ENCODE measurements at regions not wholly inside any gene's neighbourhood (a gene's known extent, or its start where the extent isn't known, plus 50 kb on each side); places are given as distances from the start of the nearest gene placed in this dataset.

GRCh38 chr13:80144493-80144892, 196.4 kb downstream of the SPRY2 start:
- no peak for TF ChIP-seq POLR2A (IDR thresholded peaks at IDR 0.05)
- TF ChIP-seq, protein P1, sequence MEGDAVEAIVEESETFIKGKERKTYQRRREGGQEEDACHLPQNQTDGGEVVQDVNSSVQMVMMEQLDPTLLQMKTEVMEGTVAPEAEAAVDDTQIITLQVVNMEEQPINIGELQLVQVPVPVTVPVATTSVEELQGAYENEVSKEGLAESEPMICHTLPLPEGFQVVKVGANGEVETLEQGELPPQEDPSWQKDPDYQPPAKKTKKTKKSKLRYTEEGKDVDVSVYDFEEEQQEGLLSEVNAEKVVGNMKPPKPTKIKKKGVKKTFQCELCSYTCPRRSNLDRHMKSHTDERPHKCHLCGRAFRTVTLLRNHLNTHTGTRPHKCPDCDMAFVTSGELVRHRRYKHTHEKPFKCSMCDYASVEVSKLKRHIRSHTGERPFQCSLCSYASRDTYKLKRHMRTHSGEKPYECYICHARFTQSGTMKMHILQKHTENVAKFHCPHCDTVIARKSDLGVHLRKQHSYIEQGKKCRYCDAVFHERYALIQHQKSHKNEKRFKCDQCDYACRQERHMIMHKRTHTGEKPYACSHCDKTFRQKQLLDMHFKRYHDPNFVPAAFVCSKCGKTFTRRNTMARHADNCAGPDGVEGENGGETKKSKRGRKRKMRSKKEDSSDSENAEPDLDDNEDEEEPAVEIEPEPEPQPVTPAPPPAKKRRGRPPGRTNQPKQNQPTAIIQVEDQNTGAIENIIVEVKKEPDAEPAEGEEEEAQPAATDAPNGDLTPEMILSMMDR (IDR thresholded peaks at IDR 0.05) = no peak
- no peak for TF ChIP-seq EP300 (IDR thresholded peaks at IDR 0.05)
- no peak for TF ChIP-seq POLR2AphosphoS5 (IDR thresholded peaks at IDR 0.05)
